A549 (cell line): ENCODE measurements at regions not wholly inside any gene's neighbourhood (a gene's known extent, or its start where the extent isn't known, plus 50 kb on each side); places are given as distances from the start of the nearest gene placed in this dataset.

Source experiments
- ATAC-seq, 2 experiments: fragments of 200-7000 bp in 1 of 2; fragments of >200 bp in 1 of 2; cut with Nextera tagmentation in 1 of 2; cut with Tn5 transposase in 1 of 2; 3 replicates each; pipeline versions ENCODE4 v1.8.0 to v1.9.1; 2018 to 2020; ENCODE audit warnings: mild to moderate bottlenecking in 1 of 2, moderate library complexity in 1 of 2
- CTCF ChIA-PET: fragments of 300-600 bp; sonication (Branson Sonifier 250); formaldehyde crosslinking; extraction: SDS; loops from one replicate; lab custom pipeline; 2021; ENCODE audit warnings: antibody characterized with exemption, inconsistent platforms; lab: Yijun Ruan, JAX
- POLR2A ChIA-PET: fragments of 350-600 bp; formaldehyde crosslinking; extraction: SDS; loops from one replicate; lab custom pipeline; 2021; ENCODE audit warnings: antibody characterized with exemption, inconsistent platforms; lab: Yijun Ruan, JAX
- DNase-seq, 2 experiments: peaks; one replicate each; pipeline versions ENCODE4 v3.0.0 to v3.0.0-alpha.2; 2011 to 2016; ENCODE audit warnings: low read depth in 1 of 2, low spot score in 1 of 2
- FAIRE-seq: peaks from 2 replicates; lab custom pipeline; 2011; peaks lifted over from hg19 to GRCh38; lab: Jason Lieb, UNC
- H3K27ac ChIP-seq, 2 experiments: fragments of >200 bp; sonication (Bioruptor Twin); formaldehyde crosslinking; 3 replicates each; pipeline ENCODE4 v1.5.1; 2016 to 2017
- H3K4me1 ChIP-seq: fragments of >200 bp; sonication (Bioruptor Twin); formaldehyde crosslinking; 3 replicates; pipeline ENCODE4 v1.6.1; 2016
- H3K4me2 ChIP-seq: fragments of >200 bp; sonication (Bioruptor Twin); formaldehyde crosslinking; 3 replicates; pipeline ENCODE4 v1.6.1; 2016
- H3K4me3 ChIP-seq: fragments of >200 bp; sonication (Bioruptor Twin); formaldehyde crosslinking; 3 replicates; pipeline ENCODE4 v1.5.1; 2016
- H3K9me3 ChIP-seq: fragments of >200 bp; sonication (Bioruptor Twin); formaldehyde crosslinking; 3 replicates; pipeline ENCODE4 v1.6.1; 2016
- BCL3 ChIP-seq: fragments of >200 bp; sonication (Bioruptor Twin); formaldehyde crosslinking; IDR thresholded peaks from 3 replicates; pipeline ENCODE4 v1.6.1; 2016
- CBX2 ChIP-seq: fragments of 200-600 bp; sonication (generic); IDR thresholded peaks from 2 replicates; pipeline ENCODE4 v1.6.1; 2016; ENCODE audit warnings: low read depth, mild to moderate bottlenecking, borderline replicate concordance
- CBX8 ChIP-seq: fragments of 200-600 bp; sonication (generic); IDR thresholded peaks from 2 replicates; pipeline ENCODE4 v1.6.1; 2016
- CHD2 ChIP-seq: fragments of 150-350 bp; IDR thresholded peaks from 2 replicates; pipeline ENCODE4 v1.6.1; 2014; ENCODE audit warnings: low read length; ENCODE audit not compliant: partially characterized antibody
- E2F6 ChIP-seq: IDR thresholded peaks from 2 replicates; pipeline ENCODE4 v1.6.1; 2012; ENCODE audit warnings: low read depth, borderline replicate concordance
- EP300 ChIP-seq, 2 experiments: fragments of >200 bp; sonication (Bioruptor Twin); formaldehyde crosslinking; IDR thresholded peaks; 2 replicates in 1 of 2; 3 replicates in 1 of 2; pipeline ENCODE4 v1.6.1; 2016 to 2017
- ESRRA ChIP-seq: fragments of 150-350 bp; IDR thresholded peaks from 2 replicates; pipeline ENCODE4 v1.6.1; 2014; ENCODE audit warnings: mild to moderate bottlenecking, low read length, borderline replicate concordance
- FOSL2 ChIP-seq, 2 experiments: fragments of 450-650 bp in 1 of 2; fragments of >200 bp in 1 of 2; sonication (Bioruptor Twin) in 1 of 2; formaldehyde crosslinking; IDR thresholded peaks; 2 replicates each; pipeline versions ENCODE4 v1.5.0 to v1.6.1; 2016 to 2020; ENCODE audit warnings: mild to moderate bottlenecking in 1 of 2, moderate library complexity in 1 of 2
- GATA3 ChIP-seq: IDR thresholded peaks from 2 replicates; pipeline ENCODE4 v1.6.1; 2012; ENCODE audit warnings: borderline replicate concordance
- HDAC2 ChIP-seq: fragments of 200-600 bp; sonication (generic); IDR thresholded peaks from 2 replicates; pipeline ENCODE4 v1.6.1; 2016
- HOXA7 ChIP-seq: fragments of 250-450 bp; sonication (Bioruptor Pico); IDR thresholded peaks from 2 replicates; pipeline ENCODE4 v1.5.0; 2020; ENCODE audit warnings: mild to moderate bottlenecking, moderate library complexity
- JUNB ChIP-seq: fragments of >200 bp; sonication (Bioruptor Twin); formaldehyde crosslinking; IDR thresholded peaks from 2 replicates; pipeline ENCODE4 v1.6.1; 2016
- KDM5A ChIP-seq: fragments of 200-600 bp; sonication (generic); IDR thresholded peaks from 2 replicates; pipeline ENCODE4 v1.6.1; 2016; ENCODE audit warnings: antibody characterized with exemption, mild to moderate bottlenecking
- RAD21 ChIP-seq, 2 experiments: fragments of >200 bp in 1 of 2; sonication (Bioruptor Twin) in 1 of 2; formaldehyde crosslinking in 1 of 2; IDR thresholded peaks in 1 of 2; conservative IDR thresholded peaks in 1 of 2; 2 replicates in 1 of 2; 3 replicates in 1 of 2; pipeline ENCODE4 v1.6.1; 2012 to 2018; ENCODE audit warnings: inconsistent platforms in 1 of 2
- RCOR1 ChIP-seq: fragments of 150-350 bp; IDR thresholded peaks from 2 replicates; pipeline ENCODE4 v1.6.1; 2014; ENCODE audit warnings: antibody characterized with exemption, low read length, low read depth
- REST ChIP-seq: fragments of 200-600 bp; sonication (generic); IDR thresholded peaks from 2 replicates; pipeline ENCODE4 v1.6.1; 2016; ENCODE audit warnings: antibody characterized with exemption, mild to moderate bottlenecking, moderate library complexity
- RFX5 ChIP-seq: fragments of 450-650 bp; IDR thresholded peaks from 2 replicates; pipeline ENCODE4 v1.7.1; 2014; ENCODE audit warnings: antibody characterized with exemption, mild to moderate bottlenecking, moderate library complexity
- RNF2 ChIP-seq: fragments of 200-600 bp; sonication (generic); IDR thresholded peaks from 2 replicates; pipeline ENCODE4 v1.6.1; 2016; ENCODE audit warnings: low read depth, mild to moderate bottlenecking, antibody characterized with exemption, moderate library complexity, borderline replicate concordance
- SMC3 ChIP-seq: fragments of >200 bp; sonication (Bioruptor Twin); formaldehyde crosslinking; IDR thresholded peaks from 3 replicates; pipeline ENCODE4 v1.6.1; 2018; ENCODE audit warnings: inconsistent platforms
- TP53 ChIP-seq: fragments of 250-450 bp; sonication (Bioruptor Pico); IDR thresholded peaks from 2 replicates; pipeline ENCODE4 v1.5.0; 2021; ENCODE audit warnings: mild to moderate bottlenecking, moderate library complexity
- ZC3H11A ChIP-seq: fragments of 450-650 bp; IDR thresholded peaks from 2 replicates; pipeline ENCODE4 v1.6.1; 2014; ENCODE audit warnings: antibody characterized with exemption, mild to moderate bottlenecking
- ZNF302 ChIP-seq: fragments of 250-450 bp; sonication (Bioruptor Pico); IDR thresholded peaks from 2 replicates; pipeline ENCODE4 v1.9.0; 2021; ENCODE audit warnings: inconsistent platforms, mild to moderate bottlenecking, moderate library complexity
- WGBS: methylation state at CpG from one replicate; pipeline ENCODE4 v1.1.6; 2017; ENCODE audit errors: missing lambda C conversion rate; 5-methylcytosine and 5-hydroxymethylcytosine counted together

GRCh38 chr12:63008372-63008771, 73.4 kb upstream of the PPM1H start:
- Histone ChIP-seq H3K4me3 (no peak overlapping the region), H3K4me2 (no peak overlapping the region), H3K27ac (no peak overlapping the region), H3K4me1 (no peaks in the 10 kb centered on the region), H3K9me3 (no peaks in the 10 kb centered on the region)
- DNase-seq (no peak), ATAC-seq (no peak), FAIRE-seq (no peak)
- WGBS: 33% methylated on average over 4 of the region's 4 CpGs
- ChIA-PET POLR2A (no interaction called here), CTCF (no interaction called here)
- TF ChIP-seq CBX2 (no peak), RNF2 (no peak), SMC3 (no peak), EP300 (IDR thresholded peaks at IDR 0.05) (no peak), E2F6 (no peak), FOSL2 (IDR thresholded peaks at IDR 0.05) (no peak), FOSL2 (CRISPR knock-in tag; IDR thresholded peaks at IDR 0.05) (no peak), BCL3 (no peak), TP53 (no peak), RFX5 (no peak), ZNF302 (no peak), REST (no peak)

- 57% methylated on average over 6 of the region's 6 CpGs for WGBS
- Histone ChIP-seq H3K27ac (no peak overlapping the region), H3K4me1 (no peaks in the 10 kb centered on the region), H3K4me2 (no peak overlapping the region), H3K4me3 (no peak overlapping the region), H3K9me3 (no peaks in the 10 kb centered on the region)
- FAIRE-seq (no peak), DNase-seq (no peak), ATAC-seq (no peak)
- POLR2A ChIA-PET: no interaction called here
- TF ChIP-seq FOSL2 (IDR thresholded peaks at IDR 0.05) (no peak), FOSL2 (CRISPR knock-in tag; IDR thresholded peaks at IDR 0.05) (no peak), GATA3 (no peak), CBX8 (no peak), HOXA7 (CRISPR knock-in tag) (no peak), ZC3H11A (no peak), RCOR1 (no peak), CBX2 (no peak), ZNF302 (no peak), CHD2 (no peak), JUNB (no peak), TP53 (no peak), ESRRA (no peak), RAD21 (conservative IDR thresholded peaks at IDR 0.05 in 1 of 2, IDR thresholded peaks at IDR 0.05 in 1 of 2) (no peak), HDAC2 (no peak), KDM5A (no peak)
- CTCF ChIA-PET: no interaction called here
Measured at GRCh38 chr12:63007726-63008125, 72.8 kb upstream of the PPM1H start.
